ENCODE measurements at regions not wholly inside any gene's neighbourhood (a gene's known extent, or its start where the extent isn't known, plus 50 kb on each side); places are given as distances from the start of the nearest gene placed in this dataset.

- TF ChIP-seq ZNF214 (tag by site-specific recombination; IDR thresholded peaks at IDR 0.05; ENCODE audit: borderline replicate concordance) (no peak), GLIS1 (tag by site-specific recombination; IDR thresholded peaks at IDR 0.05) (no peak), SP3 (tag by site-specific recombination; IDR thresholded peaks at IDR 0.05) (no peak), CTCF (tag by site-specific recombination; IDR thresholded peaks at IDR 0.05) (no peak), OSR2 (tag by site-specific recombination; IDR thresholded peaks at IDR 0.05) (no peak)
These were observed 162.0 kb downstream of the IPO8 start for GRCh38 chr12:30533558-30534265.

All from HEK293 (cell line).